T-cell (primary cell): ENCODE measurements at regions not wholly inside any gene's neighbourhood (a gene's known extent, or its start where the extent isn't known, plus 50 kb on each side); places are given as distances from the start of the nearest gene placed in this dataset.

Experiments used
- ATAC-seq, 4 experiments: fragments of 200-7000 bp in 3 of 4; fragments of 150-1000 bp in 1 of 4; cut with Tn5 transposase; replicated peaks in 1 of 4; 1 replicate in 3 of 4; 2 replicates in 1 of 4; pipeline ENCODE4 v1.10.0; 2021; ENCODE audit warnings: moderate library complexity in 3 of 4, mild to moderate bottlenecking in 2 of 4, moderate number of reproducible peaks in 1 of 4
- CTCF ChIA-PET, 2 donors: fragments of 300-600 bp; sonication (Branson Sonifier 250); formaldehyde crosslinking; loops; one replicate each; lab custom pipeline; 2022; ENCODE audit warnings: antibody characterized with exemption in 2 of 2; lab: Charles Lee
- POLR2A ChIA-PET, 2 donors: fragments of 300-600 bp; sonication (Branson Sonifier 250); formaldehyde crosslinking; loops; one replicate each; lab custom pipeline; 2022; ENCODE audit warnings: antibody characterized with exemption in 2 of 2; lab: Charles Lee
- DNase-seq, 35 experiments: peaks; one replicate each; pipeline versions ENCODE4 v3.0.0 to v3.0.0-alpha.2; 2013 to 2023
- H3K27ac ChIP-seq: one replicate; pipeline ENCODE4 v1.5.1; 2013; ENCODE audit warnings: low read length
- H3K27me3 ChIP-seq, 2 experiments: replicated peaks in 1 of 2; 1 replicate in 1 of 2; 2 replicates in 1 of 2; pipeline versions ENCODE4 v1.6.1 to v1.7.0; 2013; ENCODE audit warnings: low read length in 1 of 2, mixed read lengths in 1 of 2; ENCODE audit not compliant: control insufficient read depth in 2 of 2, insufficient read depth in 2 of 2; ENCODE audit errors: extremely low read depth in 1 of 2
- H3K36me3 ChIP-seq, 2 donors: 1 replicate in 1 of 2; 2 replicates in 1 of 2; pipeline versions ENCODE4 v1.6.1 to v1.7.0; 2013; ENCODE audit warnings: low read length in 1 of 2; ENCODE audit not compliant: control insufficient read depth in 2 of 2, insufficient read depth in 1 of 2; ENCODE audit errors: extremely low read depth in 1 of 2
- H3K4me1 ChIP-seq, 2 experiments: 1 replicate in 1 of 2; 2 replicates in 1 of 2; pipeline versions ENCODE4 v1.6.1 to v1.7.0; 2013; ENCODE audit warnings: low read length in 2 of 2, mixed read lengths in 1 of 2; ENCODE audit not compliant: insufficient read depth in 2 of 2, control insufficient read depth in 1 of 2; ENCODE audit errors: extremely low read depth in 1 of 2
- H3K4me3 ChIP-seq, 2 donors: 1 replicate in 1 of 2; 2 replicates in 1 of 2; pipeline versions ENCODE4 v1.5.1 to v1.7.0; 2013; ENCODE audit warnings: mild to moderate bottlenecking in 2 of 2, low read length in 1 of 2, moderate library complexity in 1 of 2; ENCODE audit not compliant: control insufficient read depth in 1 of 2; ENCODE audit errors: extremely low read depth in 1 of 2
- H3K9me3 ChIP-seq: 2 replicates; pipeline ENCODE4 v1.7.0; 2013
- H3K27ac Mint-ChIP-seq, 2 donors: one replicate each; pipeline ENCODE4 v1.8.0; 2020 to 2021; ENCODE audit warnings: mild to moderate bottlenecking in 2 of 2, mixed read lengths in 2 of 2
- H3K27me3 Mint-ChIP-seq, 2 donors: one replicate each; pipeline ENCODE4 v1.8.0; 2021 to 2022; ENCODE audit warnings: mixed read lengths in 2 of 2
- H3K36me3 Mint-ChIP-seq: one replicate; pipeline ENCODE4 v1.8.0; 2021; ENCODE audit warnings: mixed read lengths
- H3K4me1 Mint-ChIP-seq, 3 donors: one replicate each; pipeline ENCODE4 v1.8.0; 2020 to 2022; ENCODE audit warnings: mixed read lengths in 3 of 3, mild to moderate bottlenecking in 1 of 3
- H3K4me3 Mint-ChIP-seq, 3 donors: one replicate each; pipeline ENCODE4 v1.8.0; 2020 to 2022; ENCODE audit warnings: mild to moderate bottlenecking in 3 of 3, mixed read lengths in 3 of 3, moderate library complexity in 3 of 3
- H3K9me3 Mint-ChIP-seq, 3 donors: one replicate each; pipeline ENCODE4 v1.8.0; 2020 to 2022; ENCODE audit warnings: mixed read lengths in 3 of 3
- WGBS: methylation state at CpG from one replicate; pipeline ENCODE4 v1.1.5; 2013; ENCODE audit warnings: missing lambda C conversion rate; ENCODE audit not compliant: insufficient coverage; 5-methylcytosine and 5-hydroxymethylcytosine counted together

- H3K4me3 Mint-ChIP-seq = no peak overlapping the region
- ChIA-PET POLR2A (no interaction called here), CTCF (interaction anchor here in 1 of 2 donors (0.6 kb wide), 1 partner anchor 82 kb away, joined by 3 read pairs; no protein-coding TSS in a partner anchor)
- peaks cover 0 to 4% (median 0%) of the 10 kb centered on the region in 3 donors for H3K9me3 Mint-ChIP-seq
- no peak for ATAC-seq
- H3K4me3 ChIP-seq = no peak overlapping the region
- H3K4me1 ChIP-seq = no peaks in the 10 kb centered on the region
- H3K27ac Mint-ChIP-seq = no peak overlapping the region
- H3K27ac ChIP-seq = no peak overlapping the region
- no peaks in the 10 kb centered on the region for H3K36me3 Mint-ChIP-seq
- no peak for DNase-seq
- H3K27me3 Mint-ChIP-seq = peaks cover 0 to 4% of the 10 kb centered on the region in 2 donors
- no peaks in the 10 kb centered on the region for H3K9me3 ChIP-seq
- H3K27me3 ChIP-seq = no peaks in the 10 kb centered on the region
- H3K4me1 Mint-ChIP-seq = no peaks in the 10 kb centered on the region
- no peaks in the 10 kb centered on the region for H3K36me3 ChIP-seq
- no CpG with 5 or more reads among the region's 4 CpGs for WGBS
Measured at GRCh38 chr6:47944846-47945245, 163.0 kb downstream of the OPN5 start.

DNA sequence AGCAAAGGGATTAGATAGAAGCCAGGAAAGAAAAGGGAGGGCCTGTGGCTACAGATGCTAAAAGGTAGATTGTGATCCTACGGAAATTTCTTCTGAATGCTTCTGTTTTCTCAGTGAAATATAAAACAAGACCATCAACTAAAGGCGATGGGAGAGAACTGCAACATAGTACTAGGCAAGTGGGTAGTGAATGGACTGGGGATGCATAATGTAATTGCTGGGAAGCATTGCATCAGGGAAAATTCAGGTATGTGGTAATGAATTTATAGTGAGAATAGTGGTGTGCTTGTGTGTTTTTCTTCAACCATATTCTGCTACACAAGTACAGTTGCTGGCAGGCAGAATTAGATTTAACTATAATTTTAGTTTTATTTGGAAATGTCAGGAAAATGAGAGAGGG, 156.6 kb downstream of the OPN5 start:
- H3K4me3 ChIP-seq = no peak overlapping the region
- H3K27me3 Mint-ChIP-seq = peaks cover 0 to 4% of the 10 kb centered on the region in 2 donors
- ChIA-PET POLR2A (no interaction called here), CTCF (no interaction called here)
- no peaks in the 10 kb centered on the region for H3K9me3 ChIP-seq
- WGBS = no CpG with 5 or more reads among the region's 2 CpGs
- H3K27me3 ChIP-seq = no peaks in the 10 kb centered on the region
- peaks cover 0 to 5% (median 0%) of the 10 kb centered on the region in 3 donors for H3K9me3 Mint-ChIP-seq
- no peak for DNase-seq
- H3K36me3 ChIP-seq = no peaks in the 10 kb centered on the region
- H3K4me3 Mint-ChIP-seq = no peak overlapping the region
- no peaks in the 10 kb centered on the region for H3K4me1 ChIP-seq
- no peaks in the 10 kb centered on the region for H3K36me3 Mint-ChIP-seq
- H3K27ac Mint-ChIP-seq = no peak overlapping the region
- H3K27ac ChIP-seq = no peak overlapping the region
- no peaks in the 10 kb centered on the region for H3K4me1 Mint-ChIP-seq
- no peak for ATAC-seq

- Mint-ChIP-seq H3K4me3 (no peak overlapping the region), H3K27me3 (no peaks in the 10 kb centered on the region), H3K27ac (no peak overlapping the region), H3K9me3 (peaks cover 0 to 5% (median 0%) of the 10 kb centered on the region in 3 donors), H3K4me1 (no peaks in the 10 kb centered on the region), H3K36me3 (no peaks in the 10 kb centered on the region)
- WGBS = 89% methylated on average over 2 of the region's 2 CpGs
- ChIA-PET POLR2A (no interaction called here), CTCF (no interaction called here)
- no peak for DNase-seq
- ATAC-seq = no peak
- H3K27ac ChIP-seq = no peak overlapping the region
- H3K4me1 ChIP-seq = no peaks in the 10 kb centered on the region
- H3K9me3 ChIP-seq = no peaks in the 10 kb centered on the region
- no peaks in the 10 kb centered on the region for H3K27me3 ChIP-seq
- H3K4me3 ChIP-seq = no peak overlapping the region
- H3K36me3 ChIP-seq = no peaks in the 10 kb centered on the region
Measured at GRCh38 chr6:47936820-47937219, 155.0 kb downstream of the OPN5 start.

GRCh38 chr6:47934023-47934422, 152.2 kb downstream of the OPN5 start:
- Histone ChIP-seq H3K36me3 (no peaks in the 10 kb centered on the region), H3K27ac (no peak overlapping the region), H3K4me1 (no peaks in the 10 kb centered on the region), H3K27me3 (no peaks in the 10 kb centered on the region), H3K9me3 (no peaks in the 10 kb centered on the region), H3K4me3 (no peak overlapping the region)
- 9% methylated on average over 3 of the region's 6 CpGs for WGBS
- Mint-ChIP-seq H3K4me3 (no peak overlapping the region), H3K27ac (no peak overlapping the region), H3K9me3 (peaks cover 0 to 5% (median 0%) of the 10 kb centered on the region in 3 donors), H3K27me3 (no peaks in the 10 kb centered on the region), H3K4me1 (no peaks in the 10 kb centered on the region), H3K36me3 (no peaks in the 10 kb centered on the region)
- ChIA-PET POLR2A (no interaction called here), CTCF (no interaction called here)
- ATAC-seq (no peak), DNase-seq (no peak)

DNA sequence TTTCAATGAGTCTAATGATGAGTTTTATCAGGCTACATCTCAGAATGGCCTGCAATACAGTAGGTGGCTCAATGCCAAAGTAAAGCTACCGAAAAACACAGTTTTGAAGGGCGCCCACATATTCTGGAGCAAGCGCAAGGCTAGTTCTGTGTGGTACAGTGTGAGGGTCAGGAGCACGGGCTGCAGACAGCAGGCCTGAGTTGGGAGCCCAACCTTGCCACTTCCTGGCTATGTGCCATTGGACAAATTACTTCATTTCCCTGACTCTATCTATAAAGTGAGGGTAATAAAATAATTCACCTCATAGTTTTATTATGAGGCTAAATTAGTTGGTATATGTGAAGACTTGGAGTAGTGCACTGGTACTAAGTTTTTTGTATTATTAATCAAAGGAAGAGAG, 150.7 kb downstream of the OPN5 start:
- POLR2A ChIA-PET = no interaction called here
- no peak overlapping the region for H3K27ac ChIP-seq
- H3K36me3 ChIP-seq = no peaks in the 10 kb centered on the region
- H3K27me3 ChIP-seq = no peaks in the 10 kb centered on the region
- 100% methylated on average over 2 of the region's 4 CpGs for WGBS
- no peaks in the 10 kb centered on the region for H3K4me1 Mint-ChIP-seq
- no peaks in the 10 kb centered on the region for H3K9me3 ChIP-seq
- no peaks in the 10 kb centered on the region for H3K36me3 Mint-ChIP-seq
- peaks cover 0 to 5% (median 0%) of the 10 kb centered on the region in 3 donors for H3K9me3 Mint-ChIP-seq
- no peak overlapping the region for H3K4me3 Mint-ChIP-seq
- CTCF ChIA-PET = no interaction called here
- DNase-seq (no peak), ATAC-seq (no peak)
- no peaks in the 10 kb centered on the region for H3K27me3 Mint-ChIP-seq
- no peaks in the 10 kb centered on the region for H3K4me1 ChIP-seq
- H3K27ac Mint-ChIP-seq = no peak overlapping the region
- H3K4me3 ChIP-seq = no peak overlapping the region

DNA sequence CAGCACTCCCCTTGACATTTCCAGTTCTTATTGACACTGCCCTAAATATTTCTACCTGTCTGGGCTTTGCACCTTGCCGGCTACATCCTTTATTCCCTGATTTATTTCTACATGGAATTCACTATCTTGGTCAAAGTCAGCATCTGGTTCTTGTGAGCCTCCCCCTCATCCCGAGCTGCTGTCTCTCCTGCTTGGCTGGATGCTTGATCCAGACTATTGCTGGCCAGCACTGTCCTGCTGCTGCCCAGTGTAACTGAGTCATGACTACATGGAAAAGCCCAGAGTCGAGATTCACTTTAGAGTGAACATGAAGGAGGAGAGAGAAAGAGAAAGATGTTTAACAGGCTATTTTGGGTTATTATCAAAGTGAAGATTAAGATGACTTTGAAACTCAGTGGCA, 142.2 kb downstream of the OPN5 start:
- Mint-ChIP-seq H3K27me3 (no peaks in the 10 kb centered on the region), H3K4me3 (no peak overlapping the region), H3K36me3 (no peaks in the 10 kb centered on the region), H3K9me3 (no peaks in the 10 kb centered on the region), H3K4me1 (no peaks in the 10 kb centered on the region), H3K27ac (no peak overlapping the region)
- ATAC-seq (no peak), DNase-seq (no peak)
- Histone ChIP-seq H3K27me3 (no peaks in the 10 kb centered on the region), H3K27ac (no peak overlapping the region), H3K9me3 (no peaks in the 10 kb centered on the region), H3K4me1 (no peaks in the 10 kb centered on the region), H3K36me3 (no peaks in the 10 kb centered on the region), H3K4me3 (no peak overlapping the region)
- 87% methylated on average over 2 of the region's 3 CpGs for WGBS
- CTCF ChIA-PET = no interaction called here
- POLR2A ChIA-PET = no interaction called here

DNA sequence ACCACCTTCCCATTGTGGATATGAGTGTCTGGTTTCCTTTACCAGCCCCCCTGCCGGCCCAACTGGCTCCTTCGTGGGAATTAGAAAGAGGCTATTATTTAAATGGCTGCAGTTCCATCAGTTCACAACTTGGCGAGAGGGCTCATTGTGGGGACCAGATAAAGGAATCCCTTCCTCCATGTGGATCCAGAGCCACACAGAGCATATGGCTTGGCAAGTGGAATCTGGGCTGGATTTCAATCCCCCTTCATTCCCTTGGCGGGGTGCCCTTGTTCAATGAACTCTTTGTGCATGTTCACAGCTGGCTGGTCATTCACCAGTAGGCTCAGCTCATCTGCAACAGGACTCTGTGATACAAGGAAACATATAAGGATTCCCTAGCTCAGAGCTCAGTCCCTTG, 140.6 kb downstream of the OPN5 start:
- Mint-ChIP-seq H3K4me3 (no peak overlapping the region), H3K9me3 (no peaks in the 10 kb centered on the region), H3K4me1 (no peaks in the 10 kb centered on the region), H3K36me3 (no peaks in the 10 kb centered on the region), H3K27ac (no peak overlapping the region), H3K27me3 (no peaks in the 10 kb centered on the region)
- Histone ChIP-seq H3K27ac (no peak overlapping the region), H3K9me3 (no peaks in the 10 kb centered on the region), H3K4me1 (no peaks in the 10 kb centered on the region), H3K36me3 (no peaks in the 10 kb centered on the region), H3K4me3 (no peak overlapping the region), H3K27me3 (no peaks in the 10 kb centered on the region)
- WGBS = 100% methylated on average over 1 of the region's 4 CpGs
- no peak for DNase-seq
- ATAC-seq = no peak
- ChIA-PET CTCF (no interaction called here), POLR2A (no interaction called here)
